ENCODE measurements at regions not wholly inside any gene's neighbourhood (a gene's known extent, or its start where the extent isn't known, plus 50 kb on each side); places are given as distances from the start of the nearest gene placed in this dataset.

GRCh38 chr13:107808389-107808788, 406.9 kb downstream of the LIG4 start:
- Histone ChIP-seq H3K9me3 (no peaks in the 10 kb centered on the region; the same call in 1 of the 2 replicates), H3K9me2 (no peaks in the 10 kb centered on the region; the same call in 1 of the 2 replicates), H3K4me2 (no peak overlapping the region), H3K4me3 (ENCODE audit: low read depth in 2 of 2, low read length in 1 of 2) (no peak overlapping the region), H3K79me2 (ENCODE audit: insufficient read depth) (peaks cover 79% of the 10 kb centered on the region), H3K4me1 (ENCODE audit: control insufficient read depth in 1 of 2, insufficient read depth in 2 of 2, low read depth in 1 of 2, low read length in 1 of 2) (peaks cover 6 to 13% of the 10 kb centered on the region in 2 experiments; a peak in 3 of 4 replicates), H3K36me3 (replicated peaks in 1 of 2; ENCODE audit: control insufficient read depth in 1 of 2, insufficient read depth in 2 of 2, low read length in 1 of 2) (peaks cover 0 to 5% of the 10 kb centered on the region in 2 experiments), H2AFZ (ENCODE audit: low read depth) (no peak overlapping the region), H3F3A (replicated peaks; ENCODE audit: insufficient read depth) (peaks cover 2% of the 10 kb centered on the region), H3K27me3 (ENCODE audit: insufficient read depth) (no peaks in the 10 kb centered on the region), H3K9ac (no peak overlapping the region), H4K20me1 (ENCODE audit: insufficient read depth) (peaks cover 9% of the 10 kb centered on the region; the same call in 1 of the 2 replicates), H3K27ac (ENCODE audit: low read depth in 2 of 2, low read length in 1 of 2) (no peak overlapping the region)
- DNase-seq, result no peak
- TF ChIP-seq RFX5 (IDR thresholded peaks at IDR 0.05; ENCODE audit: low read length) (no peak), YY1 (IDR thresholded peaks at IDR 0.05; ENCODE audit: low read depth) (no peak), FOXM1 (IDR thresholded peaks at IDR 0.05; ENCODE audit: low read depth) (no peak), EZH2phosphoT487 (IDR thresholded peaks at IDR 0.05; ENCODE audit: borderline replicate concordance, low read depth) (no peak), GATA2 (CRISPR knock-in tag; IDR thresholded peaks at IDR 0.05) (no peak), ELF1 (IDR thresholded peaks at IDR 0.05) (no peak)
- ChIA-PET POLR2A (no interaction called here), CTCF (interaction anchor here (1.0 kb wide), 1 partner anchor 16 kb away, joined by 3 read pairs; no protein-coding TSS in a partner anchor)
- WGBS (ENCODE audit: low lambda C conversion rate), result 71% methylated on average over 3 of the region's 3 CpGs

- H3K9me3 ChIP-seq, result no peaks in the 10 kb centered on the region; the same call in 1 of the 2 replicates
- ChIA-PET CTCF (interaction anchor here (0.5 kb wide), 1 partner anchor 560 kb away, joined by 3 read pairs; no protein-coding TSS in a partner anchor), POLR2A (no interaction called here)
- DNase-seq, result no peak
- H3K4me1 ChIP-seq (ENCODE audit: control insufficient read depth in 1 of 2, insufficient read depth in 2 of 2, low read depth in 1 of 2, low read length in 1 of 2), result peaks cover 6 to 13% of the 10 kb centered on the region in 2 experiments; a peak in 3 of 4 replicates
- no peak for TF ChIP-seq EP300 (IDR thresholded peaks at IDR 0.05; ENCODE audit: borderline replicate concordance in 1 of 2, low read depth in 1 of 2, low read length in 1 of 2)
- H2AFZ ChIP-seq (ENCODE audit: low read depth), result no peak overlapping the region
- H3K4me2 ChIP-seq, result no peak overlapping the region
- peaks cover 2% of the 10 kb centered on the region for H3F3A ChIP-seq (replicated peaks; ENCODE audit: insufficient read depth)
- no peaks in the 10 kb centered on the region for H3K27me3 ChIP-seq (ENCODE audit: insufficient read depth)
- no peaks in the 10 kb centered on the region; the same call in 1 of the 2 replicates for H3K9me2 ChIP-seq
- peaks cover 3% of the 10 kb centered on the region; the same call in 1 of the 2 replicates for H4K20me1 ChIP-seq (ENCODE audit: insufficient read depth)
- peaks cover 78% of the 10 kb centered on the region for H3K79me2 ChIP-seq (ENCODE audit: insufficient read depth)
- peaks cover 0 to 5% of the 10 kb centered on the region in 2 experiments for H3K36me3 ChIP-seq (replicated peaks in 1 of 2; ENCODE audit: control insufficient read depth in 1 of 2, insufficient read depth in 2 of 2, low read length in 1 of 2)
- H3K27ac ChIP-seq (ENCODE audit: low read depth in 2 of 2, low read length in 1 of 2), result no peak overlapping the region
- no peak overlapping the region for H3K9ac ChIP-seq
- H3K4me3 ChIP-seq (ENCODE audit: low read depth in 2 of 2, low read length in 1 of 2), result no peak overlapping the region
- WGBS (ENCODE audit: low lambda C conversion rate), result 81% methylated on average over 3 of the region's 3 CpGs
Measured at GRCh38 chr13:107807306-107808073, 407.8 kb downstream of the LIG4 start.

GRCh38 chr13:107806726-107807125, 408.6 kb downstream of the LIG4 start:
- POLR2A ChIA-PET, result no interaction called here
- H3K9me3 ChIP-seq, result no peaks in the 10 kb centered on the region; the same call in 1 of the 2 replicates

More at GRCh38 chr13:107806726-107807125, 408.6 kb downstream of the LIG4 start:
- Histone ChIP-seq H4K20me1 (ENCODE audit: insufficient read depth) (peaks cover 3% of the 10 kb centered on the region; the same call in 1 of the 2 replicates), H3K4me2 (no peak overlapping the region), H3K4me1 (ENCODE audit: control insufficient read depth in 1 of 2, insufficient read depth in 2 of 2, low read depth in 1 of 2, low read length in 1 of 2) (peaks cover 6 to 12% of the 10 kb centered on the region in 2 experiments; a peak in 3 of 4 replicates), H3K36me3 (replicated peaks in 1 of 2; ENCODE audit: control insufficient read depth in 1 of 2, insufficient read depth in 2 of 2, low read length in 1 of 2) (peaks cover 0 to 5% of the 10 kb centered on the region in 2 experiments), H3K27ac (ENCODE audit: low read depth in 2 of 2, low read length in 1 of 2) (no peak overlapping the region), H3K27me3 (ENCODE audit: insufficient read depth) (no peaks in the 10 kb centered on the region), H3F3A (replicated peaks; ENCODE audit: insufficient read depth) (peaks cover 2% of the 10 kb centered on the region), H2AFZ (ENCODE audit: low read depth) (no peak overlapping the region), H3K9ac (no peak overlapping the region), H3K9me2 (no peaks in the 10 kb centered on the region; the same call in 1 of the 2 replicates), H3K4me3 (ENCODE audit: low read depth in 2 of 2, low read length in 1 of 2) (no peak overlapping the region), H3K79me2 (ENCODE audit: insufficient read depth) (peaks cover 77% of the 10 kb centered on the region)
- DNase-seq, result no peak
- 80% methylated on average over 2 of the region's 2 CpGs for WGBS (ENCODE audit: low lambda C conversion rate)
- TF ChIP-seq GABPA (IDR thresholded peaks at IDR 0.05; ENCODE audit: low read depth) (no peak), FOXM1 (IDR thresholded peaks at IDR 0.05; ENCODE audit: low read depth) (no peak), TAF1 (IDR thresholded peaks at IDR 0.05; ENCODE audit: borderline replicate concordance, low read depth, low read length) (no peak)
- CTCF ChIA-PET, result interaction anchor here (0.9 kb wide), 1 partner anchor 61 kb away, joined by 3 read pairs; a partner anchor contains a TSS
